Osteocyte (in vitro differentiated cells): ENCODE measurements at regions not wholly inside any gene's neighbourhood (a gene's known extent, or its start where the extent isn't known, plus 50 kb on each side); places are given as distances from the start of the nearest gene placed in this dataset.
A peak's percentile ranks its signal among the peaks of the same experiment; 100 is the strongest.

Experiments
- DNase-seq: peaks from one replicate; pipeline ENCODE4 v3.0.0; 2021; ENCODE audit warnings: mixed read lengths; ENCODE audit not compliant: unreplicated experiment; ENCODE audit errors: extremely low spot score
- H3K27ac Mint-ChIP-seq: one replicate; pipeline ENCODE4 v1.8.0; 2021; ENCODE audit warnings: mild to moderate bottlenecking, mixed read lengths; ENCODE audit not compliant: unreplicated experiment
- H3K27me3 Mint-ChIP-seq: one replicate; pipeline ENCODE4 v1.8.0; 2021; ENCODE audit warnings: mixed read lengths; ENCODE audit not compliant: unreplicated experiment
- H3K36me3 Mint-ChIP-seq: one replicate; pipeline ENCODE4 v1.8.0; 2021; ENCODE audit warnings: mixed read lengths; ENCODE audit not compliant: unreplicated experiment
- H3K4me1 Mint-ChIP-seq: one replicate; pipeline ENCODE4 v1.8.0; 2021; ENCODE audit warnings: mixed read lengths; ENCODE audit not compliant: unreplicated experiment
- H3K4me3 Mint-ChIP-seq: one replicate; pipeline ENCODE4 v1.8.0; 2021; ENCODE audit warnings: mild to moderate bottlenecking, moderate library complexity, mixed read lengths; ENCODE audit not compliant: unreplicated experiment
- H3K9me3 Mint-ChIP-seq: one replicate; pipeline ENCODE4 v1.8.0; 2021; ENCODE audit warnings: mixed read lengths; ENCODE audit not compliant: unreplicated experiment
- TF ChIP-seq, protein P1 (sequence below): fragments of 200-600 bp; sonication (generic); IDR thresholded peaks from 2 replicates; pipeline ENCODE4 v1.5.0; 2021; ENCODE audit warnings: antibody characterized with exemption, mild to moderate bottlenecking, moderate library complexity

DNA sequence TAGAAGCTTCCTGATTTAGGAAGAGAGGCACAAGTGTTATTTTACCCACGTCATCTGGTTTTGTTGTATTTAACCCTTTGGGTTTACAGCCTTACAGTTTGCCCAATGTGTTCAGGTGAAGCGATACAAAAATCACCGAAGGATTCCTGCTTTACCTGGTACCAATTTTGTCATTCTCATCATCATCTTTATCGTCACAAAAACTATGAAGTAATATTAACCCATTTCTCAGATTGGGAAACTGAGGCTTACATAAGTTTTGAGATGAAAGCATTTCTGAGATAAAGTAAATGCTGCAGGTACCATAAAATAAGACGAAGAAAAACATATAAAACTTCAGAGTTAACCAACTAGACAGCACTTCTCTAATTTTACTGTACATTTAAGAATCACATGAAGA is 370.6 kb upstream of the OR4E1 start:
- Mint-ChIP-seq H3K4me3 (no peak overlapping the region), H3K4me1 (no peaks in the 10 kb centered on the region), H3K9me3 (no peaks in the 10 kb centered on the region), H3K36me3 (no peaks in the 10 kb centered on the region), H3K27ac (no peak overlapping the region), H3K27me3 (peaks cover 8% of the 10 kb centered on the region)
- DNase-seq: no peak
- TF ChIP-seq, protein P1, sequence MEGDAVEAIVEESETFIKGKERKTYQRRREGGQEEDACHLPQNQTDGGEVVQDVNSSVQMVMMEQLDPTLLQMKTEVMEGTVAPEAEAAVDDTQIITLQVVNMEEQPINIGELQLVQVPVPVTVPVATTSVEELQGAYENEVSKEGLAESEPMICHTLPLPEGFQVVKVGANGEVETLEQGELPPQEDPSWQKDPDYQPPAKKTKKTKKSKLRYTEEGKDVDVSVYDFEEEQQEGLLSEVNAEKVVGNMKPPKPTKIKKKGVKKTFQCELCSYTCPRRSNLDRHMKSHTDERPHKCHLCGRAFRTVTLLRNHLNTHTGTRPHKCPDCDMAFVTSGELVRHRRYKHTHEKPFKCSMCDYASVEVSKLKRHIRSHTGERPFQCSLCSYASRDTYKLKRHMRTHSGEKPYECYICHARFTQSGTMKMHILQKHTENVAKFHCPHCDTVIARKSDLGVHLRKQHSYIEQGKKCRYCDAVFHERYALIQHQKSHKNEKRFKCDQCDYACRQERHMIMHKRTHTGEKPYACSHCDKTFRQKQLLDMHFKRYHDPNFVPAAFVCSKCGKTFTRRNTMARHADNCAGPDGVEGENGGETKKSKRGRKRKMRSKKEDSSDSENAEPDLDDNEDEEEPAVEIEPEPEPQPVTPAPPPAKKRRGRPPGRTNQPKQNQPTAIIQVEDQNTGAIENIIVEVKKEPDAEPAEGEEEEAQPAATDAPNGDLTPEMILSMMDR: no peak

GRCh38 chr14:22040781-22041125 is 367.1 kb upstream of the OR4E1 start:
- Mint-ChIP-seq H3K4me1 (no peaks in the 10 kb centered on the region), H3K27ac (no peak overlapping the region), H3K4me3 (no peak overlapping the region), H3K9me3 (no peaks in the 10 kb centered on the region), H3K27me3 (peaks cover 8% of the 10 kb centered on the region), H3K36me3 (no peaks in the 10 kb centered on the region)
- TF ChIP-seq, protein P1: no peak
- DNase-seq: no peak

GRCh38 chr14:22039938-22040780 is 366.5 kb upstream of the OR4E1 start:
- Mint-ChIP-seq H3K4me3 (no peak overlapping the region), H3K27me3 (peaks cover 8% of the 10 kb centered on the region), H3K36me3 (no peaks in the 10 kb centered on the region), H3K4me1 (no peaks in the 10 kb centered on the region), H3K27ac (no peak overlapping the region), H3K9me3 (no peaks in the 10 kb centered on the region)
- no peak for DNase-seq
- TF ChIP-seq, protein P1: peak; percentile 51

GRCh38 chr14:22036541-22037239 is 363.1 kb upstream of the OR4E1 start:
- Mint-ChIP-seq H3K4me1 (no peaks in the 10 kb centered on the region), H3K9me3 (no peaks in the 10 kb centered on the region), H3K36me3 (no peaks in the 10 kb centered on the region), H3K4me3 (no peak overlapping the region), H3K27me3 (no peaks in the 10 kb centered on the region), H3K27ac (no peak overlapping the region)
- TF ChIP-seq, protein P1: no peak
- no peak for DNase-seq

- TF ChIP-seq, protein P1: no peak
- peaks cover 6% of the 10 kb centered on the region for H3K27me3 Mint-ChIP-seq
- DNase-seq: no peak
Observed at GRCh38 chr14:22026527-22026926, 352.9 kb upstream of the OR4E1 start.

More at GRCh38 chr14:22026527-22026926, 352.9 kb upstream of the OR4E1 start:
- no peaks in the 10 kb centered on the region for H3K9me3 Mint-ChIP-seq
- no peaks in the 10 kb centered on the region for H3K4me1 Mint-ChIP-seq
- H3K4me3 Mint-ChIP-seq: no peak overlapping the region
- H3K36me3 Mint-ChIP-seq: no peaks in the 10 kb centered on the region
- H3K27ac Mint-ChIP-seq: no peak overlapping the region
